Astrocyte (in vitro differentiated cells and primary cell): ENCODE measurements at regions not wholly inside any gene's neighbourhood (a gene's known extent, or its start where the extent isn't known, plus 50 kb on each side); places are given as distances from the start of the nearest gene placed in this dataset.

Experiments used
- EZH2 ChIP-seq: IDR thresholded peaks from 2 replicates; pipeline ENCODE4 v1.6.1; 2012; ENCODE audit warnings: mild to moderate bottlenecking, low read length, inconsistent platforms; ENCODE audit not compliant: insufficient read depth
- TF ChIP-seq, protein P1 (sequence below): IDR thresholded peaks from 2 replicates; pipeline ENCODE4 v1.5.1; 2011; ENCODE audit warnings: low read depth, mild to moderate bottlenecking, inconsistent platforms, low read length, moderate library complexity; ENCODE audit not compliant: insufficient read depth

DNA sequence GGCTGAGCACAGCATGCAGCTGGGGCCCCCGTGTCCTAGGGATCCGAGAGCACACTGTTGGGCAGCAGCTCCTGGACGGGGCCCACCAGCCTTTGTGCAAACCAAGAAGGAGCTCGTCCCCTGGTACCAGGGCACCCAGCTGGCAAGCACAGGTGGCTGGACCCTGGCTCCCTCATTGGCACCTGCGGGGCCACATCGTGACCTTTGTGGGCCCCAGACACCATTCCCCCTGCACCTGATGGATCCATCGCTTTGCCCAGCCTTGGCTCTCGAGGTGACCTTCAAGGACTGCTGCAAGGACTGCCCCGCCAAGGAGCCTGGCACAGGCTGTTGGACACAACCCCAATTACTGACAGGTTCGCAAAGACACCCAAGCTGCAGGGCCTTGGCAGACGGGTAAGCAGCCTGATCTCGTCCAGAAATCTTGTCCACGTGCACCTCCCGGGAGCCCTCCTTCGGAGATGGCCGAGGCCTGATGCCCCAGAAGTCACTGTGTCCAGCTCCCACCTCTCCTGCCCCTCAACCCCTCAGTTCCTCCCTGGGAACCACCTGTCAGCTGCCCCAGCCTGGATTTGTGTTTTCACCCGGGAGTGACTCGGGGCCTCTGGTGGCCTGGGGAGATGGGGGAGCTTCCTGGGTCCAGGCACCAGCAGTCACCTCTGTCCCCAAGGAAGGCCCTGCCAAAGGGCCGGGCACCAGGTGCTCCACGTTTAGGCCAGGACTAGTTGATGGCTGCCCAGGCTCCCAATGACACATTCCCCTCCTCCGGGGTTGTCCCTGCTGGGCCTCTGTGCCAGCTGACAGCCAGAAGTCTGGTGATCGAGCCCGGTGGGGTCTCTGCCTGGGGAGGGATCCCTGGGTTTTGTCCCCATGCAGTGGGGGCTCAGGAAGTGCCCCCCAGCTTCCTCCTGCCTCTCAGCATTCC, 137.1 kb upstream of the PPP1R26 start:
- TF ChIP-seq, protein P1, sequence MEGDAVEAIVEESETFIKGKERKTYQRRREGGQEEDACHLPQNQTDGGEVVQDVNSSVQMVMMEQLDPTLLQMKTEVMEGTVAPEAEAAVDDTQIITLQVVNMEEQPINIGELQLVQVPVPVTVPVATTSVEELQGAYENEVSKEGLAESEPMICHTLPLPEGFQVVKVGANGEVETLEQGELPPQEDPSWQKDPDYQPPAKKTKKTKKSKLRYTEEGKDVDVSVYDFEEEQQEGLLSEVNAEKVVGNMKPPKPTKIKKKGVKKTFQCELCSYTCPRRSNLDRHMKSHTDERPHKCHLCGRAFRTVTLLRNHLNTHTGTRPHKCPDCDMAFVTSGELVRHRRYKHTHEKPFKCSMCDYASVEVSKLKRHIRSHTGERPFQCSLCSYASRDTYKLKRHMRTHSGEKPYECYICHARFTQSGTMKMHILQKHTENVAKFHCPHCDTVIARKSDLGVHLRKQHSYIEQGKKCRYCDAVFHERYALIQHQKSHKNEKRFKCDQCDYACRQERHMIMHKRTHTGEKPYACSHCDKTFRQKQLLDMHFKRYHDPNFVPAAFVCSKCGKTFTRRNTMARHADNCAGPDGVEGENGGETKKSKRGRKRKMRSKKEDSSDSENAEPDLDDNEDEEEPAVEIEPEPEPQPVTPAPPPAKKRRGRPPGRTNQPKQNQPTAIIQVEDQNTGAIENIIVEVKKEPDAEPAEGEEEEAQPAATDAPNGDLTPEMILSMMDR, result no peak
- no peak for TF ChIP-seq EZH2
